GM12878 (cell line): ENCODE measurements at regions not wholly inside any gene's neighbourhood (a gene's known extent, or its start where the extent isn't known, plus 50 kb on each side); places are given as distances from the start of the nearest gene placed in this dataset.

Experiments
- ATF2 ChIP-seq: IDR thresholded peaks from 2 replicates; pipeline ENCODE4 v1.6.1; 2012; ENCODE audit warnings: low read length, inconsistent platforms
- CBX3 ChIP-seq: fragments of 200-600 bp; sonication (generic); IDR thresholded peaks from 2 replicates; pipeline ENCODE4 v1.6.1; 2016; ENCODE audit warnings: low read depth, borderline replicate concordance
- JUNB ChIP-seq: IDR thresholded peaks from 2 replicates; pipeline ENCODE4 v1.6.1; 2016; ENCODE audit warnings: antibody characterized with exemption, mild to moderate bottlenecking
- LARP7 ChIP-seq: fragments of 450-650 bp; IDR thresholded peaks from 2 replicates; pipeline ENCODE4 v1.6.1; 2017; ENCODE audit warnings: mild to moderate bottlenecking
- MTA3 ChIP-seq: IDR thresholded peaks from 2 replicates; pipeline ENCODE4 v1.6.1; 2012; ENCODE audit warnings: low read length, inconsistent platforms, borderline replicate concordance
- NFXL1 ChIP-seq: fragments of 450-650 bp; IDR thresholded peaks from 2 replicates; pipeline ENCODE4 v1.6.1; 2017; ENCODE audit warnings: antibody characterized with exemption, mild to moderate bottlenecking, borderline replicate concordance
- POLR2AphosphoS5 ChIP-seq: IDR thresholded peaks from 2 replicates; pipeline ENCODE4 v1.6.1; 2011; ENCODE audit warnings: mild to moderate bottlenecking, low read length, inconsistent platforms
- REST ChIP-seq: IDR thresholded peaks from 2 replicates; pipeline ENCODE4 v1.6.1; 2012; ENCODE audit warnings: mild to moderate bottlenecking, low read depth, low read length
- TAF1 ChIP-seq: IDR thresholded peaks from 2 replicates; pipeline ENCODE4 v1.6.1; 2011; ENCODE audit warnings: mild to moderate bottlenecking, low read depth, low read length, borderline replicate concordance
- TCF7 ChIP-seq: IDR thresholded peaks from 2 replicates; pipeline ENCODE4 v1.6.1; 2014; ENCODE audit warnings: antibody characterized with exemption, borderline replicate concordance
- YY1 ChIP-seq: IDR thresholded peaks from 2 replicates; pipeline ENCODE4 v1.6.1; 2011; ENCODE audit warnings: low read depth, mild to moderate bottlenecking, low read length
- ZNF687 ChIP-seq: fragments of 450-650 bp; IDR thresholded peaks from 2 replicates; pipeline ENCODE4 v1.6.1; 2017; ENCODE audit warnings: mild to moderate bottlenecking, moderate library complexity

GRCh38 chr12:107856096-107856495 lies 81.6 kb downstream of the ASCL4 start:
- TF ChIP-seq LARP7, result no peak
- TF ChIP-seq TCF7, result no peak
- TF ChIP-seq YY1, result no peak
- no peak for TF ChIP-seq NFXL1
- TF ChIP-seq JUNB, result no peak
- TF ChIP-seq REST, result no peak
- TF ChIP-seq ATF2, result no peak
- TF ChIP-seq POLR2AphosphoS5, result no peak
- no peak for TF ChIP-seq ZNF687
- TF ChIP-seq CBX3, result no peak
- no peak for TF ChIP-seq TAF1
- TF ChIP-seq MTA3, result no peak
